IMR-90 (cell line): ENCODE measurements at regions not wholly inside any gene's neighbourhood (a gene's known extent, or its start where the extent isn't known, plus 50 kb on each side); places are given as distances from the start of the nearest gene placed in this dataset.

Experiments
- CTCF ChIP-seq: conservative IDR thresholded peaks from 2 replicates; pipeline ENCODE4 v1.5.1; 2012; ENCODE audit warnings: mild to moderate bottlenecking, low read depth, low read length, improper control_type of control experiment
- USF2 ChIP-seq: fragments of 150-350 bp; IDR thresholded peaks from 2 replicates; pipeline ENCODE4 v1.6.1; 2017; ENCODE audit warnings: mild to moderate bottlenecking, antibody characterized with exemption, low read length, low read depth

- TF ChIP-seq CTCF = no peak
- no peak for TF ChIP-seq USF2
These were observed 81.6 kb upstream of the LNX1 start for GRCh38 chr4:53672873-53673272.
